MG63 (cell line): ENCODE measurements at regions not wholly inside any gene's neighbourhood (a gene's known extent, or its start where the extent isn't known, plus 50 kb on each side); places are given as distances from the start of the nearest gene placed in this dataset.
"Not testable (repeated sequence)": the region's sequence is repeated elsewhere in the genome, so short reads cannot be mapped to it uniquely, and the experiment has no call there.

Experiments
- DNase-seq: peaks from one replicate; pipeline ENCODE4 v3.0.0-alpha.2; 2020
- H3K27me3 ChIP-seq: fragments of 250-450 bp; sonication (Bioruptor Pico); 2 replicates; pipeline ENCODE4 v1.5.1; 2020; ENCODE audit warnings: mild to moderate bottlenecking, moderate library complexity
- H3K36me3 ChIP-seq: fragments of 250-450 bp; sonication (Bioruptor Pico); 2 replicates; pipeline ENCODE4 v1.5.1; 2020; ENCODE audit warnings: mild to moderate bottlenecking, moderate library complexity
- H3K4me3 ChIP-seq: fragments of 250-450 bp; sonication (Bioruptor Pico); 2 replicates; pipeline ENCODE4 v1.5.1; 2020; ENCODE audit warnings: mild to moderate bottlenecking, moderate library complexity
- H3K9me3 ChIP-seq: fragments of 250-450 bp; sonication (Bioruptor Pico); 2 replicates; pipeline ENCODE4 v1.5.1; 2020; ENCODE audit warnings: mild to moderate bottlenecking, moderate library complexity

DNA sequence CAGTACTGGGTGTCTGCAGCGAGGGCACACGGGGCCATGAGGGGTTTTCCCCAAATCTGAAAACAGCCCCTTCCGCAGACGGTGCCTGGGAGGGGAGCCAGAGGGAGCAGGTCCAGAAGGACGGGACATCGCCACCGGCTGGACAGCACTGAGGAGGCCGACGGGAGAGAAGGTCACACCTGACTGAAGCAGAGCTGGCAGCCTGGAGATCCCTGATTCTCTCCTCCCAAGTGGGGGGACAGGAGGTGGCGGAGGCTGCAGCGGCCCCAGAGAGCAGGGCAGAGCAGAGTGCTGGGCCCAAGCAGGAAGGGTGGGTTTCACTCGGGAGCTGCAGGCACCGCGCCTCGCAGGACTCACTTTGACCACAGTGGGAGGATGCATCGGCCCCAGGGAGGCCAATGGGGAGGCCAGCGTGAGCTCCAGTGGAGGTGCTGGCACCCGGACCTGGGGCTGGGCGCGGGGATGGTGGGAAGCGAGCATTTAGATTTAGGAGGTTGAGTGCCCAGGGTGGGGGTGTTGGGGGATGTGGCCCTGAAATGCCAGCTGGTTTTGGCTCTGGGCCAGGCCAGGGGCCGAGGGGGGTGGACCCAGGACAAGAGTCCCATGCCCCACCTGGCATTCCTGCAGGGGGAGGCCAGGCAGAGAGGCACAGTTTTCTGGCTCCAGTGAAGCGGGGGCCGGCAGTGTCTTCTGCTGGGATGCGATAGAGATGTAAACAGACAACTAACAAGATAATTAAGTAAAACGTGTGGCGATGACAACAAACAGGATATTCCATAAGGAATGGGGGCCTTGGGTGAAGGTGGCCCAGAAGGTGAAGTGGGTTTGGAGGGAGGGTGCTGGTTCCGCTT lies 92.3 kb upstream of the FGF3 start:
- H3K27me3 ChIP-seq: no peaks in the 10 kb centered on the region
- DNase-seq: no peak
- no peak overlapping the region for H3K4me3 ChIP-seq
- H3K9me3 ChIP-seq: no peaks in the 10 kb centered on the region
- H3K36me3 ChIP-seq: no peaks in the 10 kb centered on the region

DNA sequence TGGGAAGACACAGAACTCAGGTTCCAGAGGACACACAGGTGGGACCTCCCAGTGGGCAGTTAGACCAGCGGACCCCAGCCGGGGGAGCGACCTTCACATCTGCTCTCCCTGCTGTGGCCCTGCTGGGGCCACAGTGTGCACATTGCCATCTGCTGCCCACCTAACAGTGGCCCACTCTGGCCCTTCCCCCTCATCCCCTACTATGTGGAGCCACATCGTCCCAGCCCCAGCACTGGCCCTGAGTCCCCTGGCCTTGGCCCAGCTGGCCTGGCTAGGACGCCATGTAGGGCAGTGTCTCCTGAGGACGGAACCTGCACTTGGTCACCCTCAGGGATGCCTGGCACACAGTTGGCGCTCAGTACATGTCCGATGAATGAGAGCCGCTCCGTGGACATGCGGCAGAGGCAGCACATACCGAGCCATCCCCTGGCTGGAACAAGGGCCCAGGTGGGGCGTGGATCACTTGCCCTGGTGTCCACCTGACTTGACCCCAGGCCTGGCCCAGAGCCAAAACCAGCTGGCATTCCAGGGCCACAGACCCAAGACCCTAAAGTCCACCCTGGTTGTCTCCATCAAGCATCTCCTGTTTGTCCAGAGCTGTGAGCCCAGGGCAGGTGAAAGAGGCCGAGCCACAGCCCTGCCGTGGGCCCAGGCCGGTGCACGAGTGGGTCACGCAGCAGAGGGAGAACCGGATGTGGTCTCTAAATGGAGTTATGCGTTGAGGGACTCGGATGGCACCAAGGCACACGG lies 93.1 kb upstream of the FGF3 start:
- Histone ChIP-seq H3K9me3 (no peaks in the 10 kb centered on the region), H3K36me3 (no peaks in the 10 kb centered on the region), H3K4me3 (no peak overlapping the region), H3K27me3 (no peaks in the 10 kb centered on the region)
- no peak for DNase-seq

DNA sequence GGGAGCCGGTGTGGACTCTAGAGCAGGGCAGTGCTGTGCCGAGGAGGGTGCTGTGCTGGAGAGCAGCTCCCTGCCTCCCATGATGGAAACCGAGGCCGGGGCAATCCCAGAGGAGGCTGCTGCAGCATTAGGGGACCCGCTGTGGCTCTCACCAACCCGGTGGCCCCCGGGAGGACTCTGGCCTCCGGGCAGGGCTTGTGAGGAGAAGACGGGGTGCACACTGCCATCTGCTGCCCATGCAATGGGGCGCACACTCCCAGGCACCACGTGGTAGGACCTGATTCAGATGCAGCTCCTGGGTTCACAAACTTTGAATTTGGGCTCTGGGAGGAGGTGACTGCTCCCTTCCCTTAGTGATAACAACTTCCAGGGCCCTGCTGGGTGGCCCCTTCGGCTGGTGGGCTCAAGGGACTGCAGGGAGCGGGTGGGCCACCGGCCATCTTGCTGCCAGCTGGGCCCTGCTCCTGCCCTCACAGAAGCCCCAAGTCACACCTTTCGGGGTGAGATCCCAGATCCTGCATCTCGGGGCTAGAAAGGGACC lies 93.8 kb upstream of the FGF3 start:
- no peak for DNase-seq
- H3K27me3 ChIP-seq: no peaks in the 10 kb centered on the region

DNA sequence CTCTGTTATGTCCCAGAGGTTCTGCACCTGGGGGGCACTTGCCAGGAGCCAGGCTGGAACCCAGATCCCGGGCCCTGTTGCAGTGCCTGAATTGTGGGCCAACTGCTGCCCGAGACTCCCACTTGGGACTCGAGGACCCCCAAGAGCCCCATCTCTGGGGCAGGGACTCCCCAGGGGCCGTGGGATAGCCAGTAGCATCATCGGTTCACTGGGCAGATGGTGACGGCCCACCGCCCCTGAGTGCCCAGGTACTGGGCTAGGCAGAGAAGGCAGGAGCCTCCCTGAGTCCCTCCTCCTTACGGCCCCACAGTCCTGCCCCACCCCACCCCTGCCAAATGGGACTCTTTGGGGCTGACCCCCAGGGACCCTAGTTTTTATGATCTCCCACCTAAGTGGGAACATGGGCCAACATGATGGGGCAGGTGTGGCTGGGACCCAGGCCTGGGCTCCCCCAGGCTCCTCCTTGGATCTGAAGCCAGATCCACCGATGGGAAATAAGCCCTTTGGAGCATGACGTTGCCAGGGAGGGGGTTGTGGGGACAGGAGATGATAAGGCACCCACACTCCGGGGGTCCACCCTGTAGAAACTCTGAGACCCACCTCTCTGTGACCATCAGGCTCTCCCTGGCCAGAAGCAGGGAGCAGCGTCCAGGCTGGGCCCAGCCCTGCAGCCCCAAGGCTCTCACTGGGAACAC lies 94.5 kb upstream of the FGF3 start:
- no peak for DNase-seq
- Histone ChIP-seq H3K9me3 (no peaks in the 10 kb centered on the region), H3K36me3 (no peaks in the 10 kb centered on the region)

More for the DNA sequence above, 93.8 kb upstream of the FGF3 start:
- H3K36me3 ChIP-seq: no peaks in the 10 kb centered on the region
- no peaks in the 10 kb centered on the region for H3K9me3 ChIP-seq
- H3K4me3 ChIP-seq: no peak overlapping the region

DNA sequence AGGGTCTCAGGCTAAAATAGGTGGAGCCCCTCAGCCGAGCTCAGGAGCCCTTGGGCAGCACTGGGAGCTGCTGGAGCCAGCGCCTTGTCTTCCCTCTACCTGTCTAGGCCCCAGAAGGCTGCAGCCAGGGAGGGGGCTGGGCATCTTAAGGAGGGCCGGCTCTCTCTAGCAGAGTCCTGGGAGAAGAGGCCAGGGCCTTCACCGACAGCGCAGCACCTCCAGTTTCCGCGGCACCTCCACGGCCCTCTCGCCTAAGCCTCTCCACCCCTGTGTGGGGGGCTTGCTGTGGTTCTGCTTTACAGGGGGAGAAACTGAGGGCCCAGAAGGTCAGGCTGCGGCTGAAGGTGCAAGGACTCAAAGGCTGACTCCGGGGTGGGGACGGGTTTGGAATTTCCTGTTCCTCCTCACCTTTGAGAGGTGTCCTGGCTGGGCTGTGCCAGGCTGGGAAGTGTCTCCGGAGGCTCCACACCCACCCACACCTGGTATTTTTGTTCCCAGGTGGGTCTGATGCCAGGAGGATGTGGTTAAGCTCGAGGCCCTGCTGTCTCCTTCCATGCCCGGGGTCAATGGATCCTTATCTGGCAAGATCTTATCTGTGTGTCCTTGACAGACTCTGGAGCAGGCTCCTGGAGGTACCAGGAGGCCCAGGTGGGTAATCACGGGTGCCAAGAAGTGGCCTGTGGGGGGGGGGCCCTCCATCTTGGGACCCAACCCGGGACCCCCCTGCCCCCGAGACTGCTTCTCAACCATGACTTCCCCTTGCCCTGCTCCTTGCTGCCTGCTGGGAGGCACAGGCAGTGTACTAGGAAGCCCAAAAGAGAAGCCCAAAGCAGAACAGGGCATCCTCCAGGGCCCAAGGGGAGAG lies 95.3 kb upstream of the FGF3 start:
- Histone ChIP-seq H3K27me3 (no peaks in the 10 kb centered on the region), H3K9me3 (no peaks in the 10 kb centered on the region), H3K36me3 (no peaks in the 10 kb centered on the region), H3K4me3 (no peak overlapping the region)
- DNase-seq: no peak

More for the DNA sequence above, 94.5 kb upstream of the FGF3 start:
- Histone ChIP-seq H3K27me3 (no peaks in the 10 kb centered on the region), H3K4me3 (no peak overlapping the region)

DNA sequence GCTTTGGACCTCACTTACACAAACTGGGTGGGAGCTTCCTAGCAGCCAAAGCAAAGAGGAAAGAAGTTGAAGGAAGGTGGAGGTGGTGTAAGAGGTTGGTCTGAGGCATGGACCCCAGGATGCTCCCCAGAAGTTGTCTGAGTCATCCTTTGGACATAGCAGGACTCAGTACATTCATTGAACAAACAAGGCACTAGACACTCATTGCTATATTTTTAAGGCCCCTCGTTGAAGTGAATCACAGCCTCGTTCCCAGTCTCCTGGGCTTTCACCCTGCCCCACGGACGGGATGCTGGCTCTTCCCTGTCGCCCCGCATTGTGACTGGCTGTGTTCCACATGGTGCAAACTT lies 95.9 kb upstream of the FGF3 start:
- no peak overlapping the region for H3K4me3 ChIP-seq
- H3K9me3 ChIP-seq: no peaks in the 10 kb centered on the region
- H3K27me3 ChIP-seq: no peaks in the 10 kb centered on the region
- no peaks in the 10 kb centered on the region for H3K36me3 ChIP-seq
- peak; percentile 28 for DNase-seq

DNA sequence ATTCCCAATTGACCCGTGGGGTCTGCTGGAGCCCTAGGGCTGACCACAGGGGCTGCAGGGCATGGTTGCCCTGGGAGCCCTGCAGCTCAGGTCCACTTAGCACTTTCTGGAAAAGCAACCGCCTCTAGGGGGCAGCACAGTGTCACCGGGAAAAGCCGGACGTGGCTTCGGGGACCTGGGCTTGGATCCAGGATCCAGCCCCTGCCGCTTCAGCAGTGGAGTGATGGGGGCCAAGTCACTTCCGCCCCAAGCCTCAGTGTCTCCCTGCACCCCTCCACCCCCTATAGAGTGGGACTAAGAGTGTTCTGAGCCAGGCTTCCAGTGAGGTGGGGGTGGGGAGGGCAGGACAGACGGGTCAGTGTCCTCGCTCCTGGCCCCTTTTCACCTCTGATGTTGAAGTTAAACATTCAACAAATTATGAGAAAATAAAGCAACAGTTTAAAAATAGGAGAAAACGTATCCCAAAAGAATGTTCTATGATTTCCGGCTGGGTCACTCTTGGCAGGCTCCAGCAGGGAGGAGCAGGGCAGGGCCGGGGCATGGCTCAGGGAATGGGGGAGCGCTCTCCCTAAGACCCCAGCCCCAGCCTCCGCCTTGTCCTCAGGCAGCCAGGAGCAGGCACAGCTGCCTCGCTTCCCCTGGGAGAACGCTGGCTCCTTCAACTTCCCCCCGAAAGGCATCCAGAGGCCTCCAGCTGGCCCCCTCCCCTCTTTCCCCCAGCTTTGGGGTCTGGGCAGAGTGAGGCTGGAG lies 96.5 kb upstream of the FGF3 start:
- DNase-seq: peak; percentile 72
- H3K4me3 ChIP-seq: no peak overlapping the region
- no peaks in the 10 kb centered on the region for H3K27me3 ChIP-seq
- H3K36me3 ChIP-seq: no peaks in the 10 kb centered on the region
- no peaks in the 10 kb centered on the region for H3K9me3 ChIP-seq

DNA sequence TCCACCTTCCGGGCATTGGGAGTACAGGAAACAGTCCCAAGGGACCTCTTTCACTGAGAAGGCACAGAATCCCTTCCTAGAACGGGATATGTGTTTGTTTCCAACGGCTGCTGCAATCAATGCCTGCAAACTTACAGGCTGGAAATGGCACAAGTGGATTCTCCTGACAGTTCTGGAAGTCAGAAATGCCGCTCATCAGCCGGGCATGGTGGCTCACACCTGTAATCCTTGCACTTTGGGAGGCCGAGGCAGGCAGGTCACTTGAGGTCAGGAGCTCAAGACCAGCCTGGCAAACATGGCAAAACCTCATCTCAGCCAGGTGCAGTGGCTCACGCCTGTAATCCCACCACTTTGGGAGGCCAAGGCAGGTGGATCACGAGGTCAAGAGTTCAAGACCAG lies 97.0 kb upstream of the FGF3 start:
- H3K36me3 ChIP-seq, H3K9me3 ChIP-seq, H3K27me3 ChIP-seq, DNase-seq, H3K4me3 ChIP-seq: not testable (repeated sequence)

DNA sequence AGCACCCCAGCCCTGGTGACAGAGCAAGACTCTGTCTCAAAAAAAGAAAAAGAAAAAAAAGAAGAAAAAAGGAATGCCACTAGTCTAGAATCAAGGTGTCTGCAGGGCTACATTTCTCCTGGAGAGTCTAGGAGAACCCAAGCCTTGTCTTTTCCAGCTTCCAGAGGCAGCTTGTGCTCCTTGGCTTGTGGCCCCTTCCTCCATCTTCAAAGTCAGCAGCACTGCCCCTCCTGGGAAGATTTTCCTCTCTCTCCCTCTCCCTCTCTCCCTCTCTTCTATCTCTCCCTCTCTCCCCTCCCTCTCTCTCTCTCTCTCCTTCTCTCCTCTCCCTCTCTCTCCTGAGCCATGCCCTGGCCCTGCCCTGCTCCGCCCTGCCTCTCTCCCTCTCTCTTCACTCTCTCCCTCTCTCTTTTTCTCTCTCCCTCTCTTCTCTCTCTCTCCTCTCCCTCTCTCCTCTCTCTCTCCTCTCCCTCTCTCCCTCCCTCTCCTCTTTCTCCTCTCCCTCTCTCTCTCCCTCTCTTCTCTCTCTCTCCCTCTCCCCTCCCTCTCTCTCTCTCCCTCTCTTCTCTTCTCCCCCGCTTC lies 97.7 kb upstream of the FGF3 start:
- no peak for DNase-seq
- Histone ChIP-seq H3K4me3 (no peak overlapping the region), H3K9me3 (no peaks in the 10 kb centered on the region), H3K36me3 (no peaks in the 10 kb centered on the region), H3K27me3 (no peaks in the 10 kb centered on the region)

DNA sequence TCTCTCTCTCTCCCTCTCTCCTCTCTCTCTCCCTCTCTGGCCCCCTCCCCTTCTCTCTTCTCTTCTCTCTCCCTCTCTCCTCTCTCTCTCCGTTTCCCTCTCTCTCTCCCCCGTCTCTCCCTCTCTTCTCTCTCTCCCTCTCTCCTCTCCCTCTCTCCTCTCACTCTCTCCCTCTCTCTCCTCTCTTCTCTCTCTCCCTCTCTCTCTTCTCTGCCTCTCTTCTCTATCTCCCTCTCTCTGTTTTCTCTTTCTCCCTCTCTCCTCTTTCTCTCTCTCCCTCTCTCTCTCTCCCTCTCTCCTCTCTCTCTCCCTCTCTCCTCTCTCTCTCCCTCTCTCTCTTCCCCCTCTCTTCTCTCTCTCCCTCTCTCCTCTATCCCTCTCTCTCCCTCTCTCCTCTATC lies 98.3 kb upstream of the FGF3 start:
- no peak for DNase-seq
- H3K4me3 ChIP-seq: no peak overlapping the region
- no peaks in the 10 kb centered on the region for H3K27me3 ChIP-seq
- H3K9me3 ChIP-seq: no peaks in the 10 kb centered on the region
- no peaks in the 10 kb centered on the region for H3K36me3 ChIP-seq

DNA sequence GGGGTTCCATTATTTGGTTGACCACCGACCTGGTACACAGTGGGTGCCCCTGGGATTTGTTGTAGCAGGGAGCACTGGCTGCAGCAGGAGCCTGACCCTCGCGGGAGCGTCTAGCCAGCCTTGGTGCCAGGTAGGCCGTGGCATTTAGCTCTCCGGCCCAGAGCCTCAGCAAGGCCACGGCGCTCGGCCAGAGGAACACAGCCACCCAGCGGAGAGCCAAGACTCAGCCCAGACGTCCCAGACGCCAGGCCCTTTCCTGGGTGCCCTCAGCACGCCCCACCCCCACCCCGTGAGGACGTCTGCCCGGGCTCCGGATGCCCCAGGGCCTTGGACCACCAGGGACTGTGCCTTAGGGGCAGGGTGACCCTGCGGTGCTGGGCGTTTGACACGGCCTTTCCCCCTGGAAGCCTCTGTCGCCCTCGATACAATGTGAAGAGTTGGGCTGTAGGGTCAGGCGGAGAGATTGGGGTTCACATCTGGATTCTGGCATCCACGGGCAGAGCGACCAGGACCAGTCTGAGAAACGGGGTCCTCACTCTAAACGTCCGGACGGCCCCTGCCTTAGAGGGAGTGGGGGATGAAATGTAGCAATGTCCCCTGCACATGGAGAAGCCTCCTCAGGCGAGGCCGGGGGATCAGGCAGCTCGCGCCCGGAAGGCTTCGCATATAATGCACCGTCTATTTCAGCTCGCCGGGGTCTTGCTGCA lies 99.2 kb upstream of the FGF3 start:
- no peaks in the 10 kb centered on the region for H3K9me3 ChIP-seq
- H3K36me3 ChIP-seq: no peaks in the 10 kb centered on the region
- no peaks in the 10 kb centered on the region for H3K27me3 ChIP-seq
- no peak for DNase-seq
- no peak overlapping the region for H3K4me3 ChIP-seq

DNA sequence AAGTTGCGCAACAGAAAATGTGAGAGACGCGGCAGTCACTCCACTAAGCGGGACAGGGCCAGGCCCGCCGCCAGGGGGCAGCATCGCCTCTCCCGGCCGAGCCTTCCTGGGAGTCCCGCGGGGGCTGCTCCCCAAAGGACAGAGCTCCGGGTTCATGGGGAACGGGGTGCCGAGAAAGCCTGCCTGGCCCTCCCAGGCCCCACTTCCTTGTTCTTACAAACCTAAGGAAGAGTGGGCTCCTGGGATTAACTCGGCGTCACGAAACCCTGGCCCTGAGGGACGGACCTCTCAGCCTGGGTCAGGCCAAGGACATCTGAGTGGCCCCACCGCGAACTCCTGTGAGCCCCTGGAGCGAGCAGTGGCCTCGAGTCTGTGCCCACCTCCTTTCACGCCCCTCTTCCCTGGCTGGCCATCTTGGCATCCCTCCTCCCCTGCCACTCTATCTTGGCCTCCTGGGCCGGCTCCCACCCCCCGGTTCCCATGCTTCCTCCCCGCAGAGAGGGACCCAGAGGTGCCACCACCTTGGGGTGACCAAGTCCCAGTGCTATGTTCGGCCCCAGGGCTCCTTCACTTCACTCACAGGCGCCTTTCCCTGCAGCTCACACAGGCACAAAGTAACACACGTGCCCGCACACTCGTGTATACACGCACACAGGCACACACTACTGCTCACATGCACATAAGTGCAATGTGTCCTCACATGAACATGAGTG lies 99.9 kb upstream of the FGF3 start:
- Histone ChIP-seq H3K27me3 (no peaks in the 10 kb centered on the region), H3K36me3 (no peaks in the 10 kb centered on the region), H3K4me3 (no peak overlapping the region), H3K9me3 (no peaks in the 10 kb centered on the region)
- DNase-seq: peak; percentile 72

DNA sequence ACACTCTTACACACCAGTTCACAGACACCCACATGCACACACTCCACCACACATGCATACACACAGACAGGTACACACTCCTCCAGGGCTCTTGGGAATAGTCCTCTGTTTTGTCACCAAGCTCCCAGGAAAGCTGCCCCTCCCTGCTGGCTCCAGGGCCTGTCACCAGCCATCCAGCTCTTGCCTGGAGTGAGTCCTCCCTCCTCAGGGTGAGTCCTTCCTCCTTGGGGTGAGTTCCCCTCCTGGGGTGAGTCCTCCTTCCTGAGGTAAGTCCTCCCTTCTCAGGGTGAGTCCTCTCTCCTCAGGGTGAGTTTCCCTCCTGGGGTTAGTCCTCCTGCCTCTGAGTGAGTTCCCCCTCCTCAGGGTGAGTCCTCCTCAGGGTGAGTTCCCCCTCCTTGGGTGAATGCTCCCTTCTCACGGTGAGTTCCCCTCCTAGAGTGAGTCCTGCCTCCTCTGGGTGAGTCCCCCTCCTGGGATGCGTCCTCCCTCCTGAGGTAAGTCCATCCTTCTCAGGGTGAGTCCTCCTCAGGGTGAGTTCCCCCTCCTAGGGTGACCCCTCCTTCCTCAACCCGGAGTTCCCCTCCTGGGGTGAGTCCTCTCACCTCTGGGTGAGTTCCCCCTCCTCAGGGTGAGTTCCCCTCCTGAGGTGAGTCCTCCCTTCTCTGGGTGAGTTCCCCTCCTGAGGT lies 100.6 kb upstream of the FGF3 start:
- H3K9me3 ChIP-seq: no peaks in the 10 kb centered on the region
- H3K4me3 ChIP-seq: no peak overlapping the region
- no peak for DNase-seq
- no peaks in the 10 kb centered on the region for H3K27me3 ChIP-seq
- H3K36me3 ChIP-seq: no peaks in the 10 kb centered on the region
